Gastrocnemius medialis (tissue), 4 donors: ENCODE measurements at regions not wholly inside any gene's neighbourhood (a gene's known extent, or its start where the extent isn't known, plus 50 kb on each side); places are given as distances from the start of the nearest gene placed in this dataset.

Source experiments
- POLR2A ChIP-seq, 2 donors: fragments of 450-650 bp; IDR thresholded peaks; one replicate each; pipeline ENCODE4 v1.6.1; 2017; ENCODE audit warnings: antibody characterized with exemption in 2 of 2, mild to moderate bottlenecking in 2 of 2, moderate library complexity in 2 of 2
- TF ChIP-seq, protein P1 (sequence below), 5 experiments: fragments of 450-650 bp in 3 of 5; fragments of 200-600 bp in 2 of 5; sonication (generic) in 2 of 5; IDR thresholded peaks in 4 of 5; conservative IDR thresholded peaks in 1 of 5; 1 replicate in 4 of 5; 2 replicates in 1 of 5; pipeline ENCODE4 v1.5.1; 2016 to 2019; ENCODE audit warnings: antibody characterized with exemption in 5 of 5, mild to moderate bottlenecking in 3 of 5, moderate library complexity in 3 of 5

DNA sequence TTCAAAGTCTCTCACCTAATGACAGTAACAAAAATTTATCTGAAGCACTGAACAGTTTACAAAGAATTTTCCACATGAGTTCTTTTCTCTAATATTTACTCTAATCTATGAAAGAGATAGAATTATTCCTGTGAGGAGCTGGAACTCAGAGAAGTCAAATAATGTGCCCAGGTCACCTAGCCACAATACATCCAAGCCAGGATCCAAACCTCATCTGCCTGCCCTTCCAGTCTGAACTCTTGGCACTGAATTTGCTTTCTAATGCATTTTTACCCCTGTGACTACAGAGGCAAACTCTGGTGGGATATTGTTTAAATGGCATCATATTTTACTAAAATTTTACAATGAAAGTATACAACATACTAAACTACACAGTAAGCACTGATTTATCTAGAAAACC, 191.4 kb upstream of the RORA start:
- TF ChIP-seq, protein P1, sequence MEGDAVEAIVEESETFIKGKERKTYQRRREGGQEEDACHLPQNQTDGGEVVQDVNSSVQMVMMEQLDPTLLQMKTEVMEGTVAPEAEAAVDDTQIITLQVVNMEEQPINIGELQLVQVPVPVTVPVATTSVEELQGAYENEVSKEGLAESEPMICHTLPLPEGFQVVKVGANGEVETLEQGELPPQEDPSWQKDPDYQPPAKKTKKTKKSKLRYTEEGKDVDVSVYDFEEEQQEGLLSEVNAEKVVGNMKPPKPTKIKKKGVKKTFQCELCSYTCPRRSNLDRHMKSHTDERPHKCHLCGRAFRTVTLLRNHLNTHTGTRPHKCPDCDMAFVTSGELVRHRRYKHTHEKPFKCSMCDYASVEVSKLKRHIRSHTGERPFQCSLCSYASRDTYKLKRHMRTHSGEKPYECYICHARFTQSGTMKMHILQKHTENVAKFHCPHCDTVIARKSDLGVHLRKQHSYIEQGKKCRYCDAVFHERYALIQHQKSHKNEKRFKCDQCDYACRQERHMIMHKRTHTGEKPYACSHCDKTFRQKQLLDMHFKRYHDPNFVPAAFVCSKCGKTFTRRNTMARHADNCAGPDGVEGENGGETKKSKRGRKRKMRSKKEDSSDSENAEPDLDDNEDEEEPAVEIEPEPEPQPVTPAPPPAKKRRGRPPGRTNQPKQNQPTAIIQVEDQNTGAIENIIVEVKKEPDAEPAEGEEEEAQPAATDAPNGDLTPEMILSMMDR (IDR thresholded peaks at IDR 0.05 in 4 of 5, conservative IDR thresholded peaks at IDR 0.05 in 1 of 5) = no peak
- TF ChIP-seq POLR2A (IDR thresholded peaks at IDR 0.05) = no peak
